ENCODE measurements at regions not wholly inside any gene's neighbourhood (a gene's known extent, or its start where the extent isn't known, plus 50 kb on each side); places are given as distances from the start of the nearest gene placed in this dataset.

- ATAC-seq (no peak), DNase-seq (no peak)
- no peak overlapping the region for H3K4me3 ChIP-seq
- no peaks in the 10 kb centered on the region for H3K9me3 ChIP-seq
- in situ Hi-C loops (cut with MboI; ENCODE audit: low sequenced_read_pairs in 4 of 4) (no loop called here), intact Hi-C loops (cut with DNase I; ENCODE audit: low total_unique reads) (no loop called here)
- H3K27me3 ChIP-seq: no peaks in the 10 kb centered on the region
- H3K27ac ChIP-seq: no peak overlapping the region
- H3K36me3 ChIP-seq: no peaks in the 10 kb centered on the region
- TF ChIP-seq POLR2A (IDR thresholded peaks at IDR 0.05) (no peak), CTCF (IDR thresholded peaks at IDR 0.05 in 4 of 5, conservative IDR thresholded peaks at IDR 0.05 in 1 of 5) (no peak)
- no peaks in the 10 kb centered on the region for H3K4me1 ChIP-seq
These were observed 236.9 kb upstream of the IGFBP3 start for GRCh38 chr7:46157931-46158330.

GRCh38 chr7:46157404-46157803, 236.3 kb upstream of the IGFBP3 start:
- intact Hi-C loops (cut with DNase I; ENCODE audit: low total_unique reads): no loop called here
- no peak overlapping the region for H3K27ac ChIP-seq
- no peaks in the 10 kb centered on the region for H3K36me3 ChIP-seq

GRCh38 chr7:46156853-46157252, 235.8 kb upstream of the IGFBP3 start:
- H3K9me3 ChIP-seq: no peaks in the 10 kb centered on the region
- ATAC-seq (no peak), DNase-seq (no peak)
- no peak for TF ChIP-seq CTCF (IDR thresholded peaks at IDR 0.05 in 4 of 5, conservative IDR thresholded peaks at IDR 0.05 in 1 of 5)
- TF ChIP-seq POLR2A (IDR thresholded peaks at IDR 0.05): no peak
- no peaks in the 10 kb centered on the region for H3K36me3 ChIP-seq
- H3K27me3 ChIP-seq: no peaks in the 10 kb centered on the region
- in situ Hi-C loops (cut with MboI; ENCODE audit: low sequenced_read_pairs in 4 of 4): no loop called here
- H3K27ac ChIP-seq: no peak overlapping the region
- H3K4me3 ChIP-seq: no peak overlapping the region
- H3K4me1 ChIP-seq: no peaks in the 10 kb centered on the region
- intact Hi-C loops (cut with DNase I; ENCODE audit: low total_unique reads): no loop called here

More at GRCh38 chr7:46157404-46157803, 236.3 kb upstream of the IGFBP3 start:
- ATAC-seq: no peak
- Histone ChIP-seq H3K4me1 (no peaks in the 10 kb centered on the region), H3K4me3 (no peak overlapping the region), H3K9me3 (no peaks in the 10 kb centered on the region), H3K27me3 (no peaks in the 10 kb centered on the region)
- TF ChIP-seq POLR2A (IDR thresholded peaks at IDR 0.05) (no peak), CTCF (IDR thresholded peaks at IDR 0.05 in 4 of 5, conservative IDR thresholded peaks at IDR 0.05 in 1 of 5) (no peak)
- in situ Hi-C loops (cut with MboI; ENCODE audit: low sequenced_read_pairs in 4 of 4): no loop called here
- no peak for DNase-seq

- no peaks in the 10 kb centered on the region for H3K27me3 ChIP-seq
- ATAC-seq (no peak), DNase-seq (no peak)
- H3K4me1 ChIP-seq: no peaks in the 10 kb centered on the region
- in situ Hi-C loops (cut with MboI; ENCODE audit: low sequenced_read_pairs in 4 of 4) (no loop called here), intact Hi-C loops (cut with DNase I; ENCODE audit: low total_unique reads) (no loop called here)
- no peaks in the 10 kb centered on the region for H3K36me3 ChIP-seq
- no peaks in the 10 kb centered on the region for H3K9me3 ChIP-seq
- no peak for TF ChIP-seq CTCF (IDR thresholded peaks at IDR 0.05 in 4 of 5, conservative IDR thresholded peaks at IDR 0.05 in 1 of 5)
- TF ChIP-seq POLR2A (IDR thresholded peaks at IDR 0.05): no peak
- H3K27ac ChIP-seq: no peak overlapping the region
- no peak overlapping the region for H3K4me3 ChIP-seq
These were observed 235.0 kb upstream of the IGFBP3 start for GRCh38 chr7:46156086-46156485.

- in situ Hi-C loops (cut with MboI; ENCODE audit: low sequenced_read_pairs in 4 of 4) (no loop called here), intact Hi-C loops (cut with DNase I; ENCODE audit: low total_unique reads) (no loop called here)
- no peak for TF ChIP-seq POLR2A (IDR thresholded peaks at IDR 0.05)
- TF ChIP-seq CTCF (IDR thresholded peaks at IDR 0.05 in 4 of 5, conservative IDR thresholded peaks at IDR 0.05 in 1 of 5): no peak
- Histone ChIP-seq H3K4me3 (no peak overlapping the region), H3K4me1 (no peaks in the 10 kb centered on the region), H3K9me3 (no peaks in the 10 kb centered on the region), H3K27ac (no peak overlapping the region), H3K27me3 (no peaks in the 10 kb centered on the region), H3K36me3 (no peaks in the 10 kb centered on the region)
- DNase-seq: no peak
- no peak for ATAC-seq
These were observed 234.3 kb upstream of the IGFBP3 start for GRCh38 chr7:46155367-46155766.
